H1 (cell line): ENCODE measurements at regions not wholly inside any gene's neighbourhood (a gene's known extent, or its start where the extent isn't known, plus 50 kb on each side); places are given as distances from the start of the nearest gene placed in this dataset.

Source experiments
- CREB1 ChIP-seq: IDR thresholded peaks from 2 replicates; pipeline ENCODE4 v1.6.1; 2012; ENCODE audit warnings: inconsistent platforms
- NANOG ChIP-seq: IDR thresholded peaks from 2 replicates; pipeline ENCODE4 v1.6.1; 2011; ENCODE audit warnings: low read length, low read depth, mild to moderate bottlenecking, inconsistent platforms; ENCODE audit not compliant: insufficient read depth, poor library complexity, severe bottlenecking
- POLR2A ChIP-seq, 2 experiments: IDR thresholded peaks; 1 replicate in 1 of 2; 2 replicates in 1 of 2; pipeline ENCODE4 v1.6.1; 2011; ENCODE audit warnings: low read depth in 2 of 2, low read length in 2 of 2, mild to moderate bottlenecking in 2 of 2; ENCODE audit errors: control extremely low read depth in 1 of 2
- POLR2AphosphoS5 ChIP-seq: IDR thresholded peaks from 2 replicates; pipeline ENCODE4 v1.6.1; 2011; ENCODE audit warnings: low read depth, low read length
- RAD21 ChIP-seq, 2 experiments: IDR thresholded peaks in 1 of 2; conservative IDR thresholded peaks in 1 of 2; 2 replicates each; pipeline ENCODE4 v1.6.1; 2011; ENCODE audit warnings: low read depth in 2 of 2, low read length in 2 of 2, improper control_type of control experiment in 1 of 2, inconsistent platforms in 1 of 2, mild to moderate bottlenecking in 1 of 2, moderate library complexity in 1 of 2
- SUZ12 ChIP-seq: fragments of 200-600 bp; sonication (generic); IDR thresholded peaks from 2 replicates; pipeline ENCODE4 v1.6.1; 2012; ENCODE audit warnings: mild to moderate bottlenecking, inconsistent platforms, low read length, moderate library complexity, mixed read lengths
- TAF1 ChIP-seq: IDR thresholded peaks from 2 replicates; pipeline ENCODE4 v1.6.1; 2011; ENCODE audit warnings: mild to moderate bottlenecking, low read depth, low read length
- TF ChIP-seq, protein P1 (sequence below), 3 experiments: IDR thresholded peaks; 1 replicate in 2 of 3; 2 replicates in 1 of 3; pipeline versions ENCODE4 v1.5.1 to v1.6.1; 2011; ENCODE audit warnings: low read length in 3 of 3, mild to moderate bottlenecking in 3 of 3, inconsistent platforms in 2 of 3, low read depth in 1 of 3, moderate library complexity in 1 of 3; ENCODE audit not compliant: insufficient read depth in 1 of 3; ENCODE audit errors: control extremely low read depth in 1 of 3

GRCh38 chr15:67930720-67931119, 90.9 kb upstream of the RNU6-1 start:
- TF ChIP-seq SUZ12 = no peak
- TF ChIP-seq, protein P1, sequence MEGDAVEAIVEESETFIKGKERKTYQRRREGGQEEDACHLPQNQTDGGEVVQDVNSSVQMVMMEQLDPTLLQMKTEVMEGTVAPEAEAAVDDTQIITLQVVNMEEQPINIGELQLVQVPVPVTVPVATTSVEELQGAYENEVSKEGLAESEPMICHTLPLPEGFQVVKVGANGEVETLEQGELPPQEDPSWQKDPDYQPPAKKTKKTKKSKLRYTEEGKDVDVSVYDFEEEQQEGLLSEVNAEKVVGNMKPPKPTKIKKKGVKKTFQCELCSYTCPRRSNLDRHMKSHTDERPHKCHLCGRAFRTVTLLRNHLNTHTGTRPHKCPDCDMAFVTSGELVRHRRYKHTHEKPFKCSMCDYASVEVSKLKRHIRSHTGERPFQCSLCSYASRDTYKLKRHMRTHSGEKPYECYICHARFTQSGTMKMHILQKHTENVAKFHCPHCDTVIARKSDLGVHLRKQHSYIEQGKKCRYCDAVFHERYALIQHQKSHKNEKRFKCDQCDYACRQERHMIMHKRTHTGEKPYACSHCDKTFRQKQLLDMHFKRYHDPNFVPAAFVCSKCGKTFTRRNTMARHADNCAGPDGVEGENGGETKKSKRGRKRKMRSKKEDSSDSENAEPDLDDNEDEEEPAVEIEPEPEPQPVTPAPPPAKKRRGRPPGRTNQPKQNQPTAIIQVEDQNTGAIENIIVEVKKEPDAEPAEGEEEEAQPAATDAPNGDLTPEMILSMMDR (IDR thresholded peaks at IDR 0.05; ENCODE audit: control extremely low read depth in 1 of 3, insufficient read depth in 1 of 3, low read depth in 1 of 3, low read length in 3 of 3) = no peak
- no peak for TF ChIP-seq TAF1
- TF ChIP-seq CREB1 = no peak
- no peak for TF ChIP-seq NANOG
- no peak for TF ChIP-seq POLR2AphosphoS5
- no peak for TF ChIP-seq RAD21 (IDR thresholded peaks at IDR 0.05 in 1 of 2, conservative IDR thresholded peaks at IDR 0.05 in 1 of 2; ENCODE audit: low read depth in 2 of 2, low read length in 2 of 2)
- TF ChIP-seq POLR2A (IDR thresholded peaks at IDR 0.05; ENCODE audit: control extremely low read depth in 1 of 2, low read depth in 2 of 2, low read length in 2 of 2) = no peak
